GM12878 (cell line): ENCODE measurements at regions not wholly inside any gene's neighbourhood (a gene's known extent, or its start where the extent isn't known, plus 50 kb on each side); places are given as distances from the start of the nearest gene placed in this dataset.

Experiments used
- ATF3 ChIP-seq: IDR thresholded peaks from 2 replicates; pipeline ENCODE4 v1.6.1; 2011; ENCODE audit warnings: low read depth, mild to moderate bottlenecking, low read length, moderate library complexity, borderline replicate concordance; ENCODE audit errors: extremely low read depth
- ATF7 ChIP-seq: fragments of 450-650 bp; IDR thresholded peaks from 2 replicates; pipeline ENCODE4 v1.6.1; 2016; ENCODE audit warnings: low read depth, mild to moderate bottlenecking
- BHLHE40 ChIP-seq, 2 experiments: fragments of 450-650 bp in 1 of 2; IDR thresholded peaks; 2 replicates each; pipeline ENCODE4 v1.6.1; 2011 to 2017; ENCODE audit warnings: low read depth in 2 of 2, borderline replicate concordance in 1 of 2, improper control_type of control experiment in 1 of 2, low read length in 1 of 2, mild to moderate bottlenecking in 1 of 2
- EGR1 ChIP-seq, 2 experiments: IDR thresholded peaks; 1 replicate in 1 of 2; 2 replicates in 1 of 2; pipeline ENCODE4 v1.6.1; 2011 to 2012; ENCODE audit warnings: low read depth in 2 of 2, low read length in 2 of 2, borderline replicate concordance in 1 of 2, mild to moderate bottlenecking in 1 of 2, moderate library complexity in 1 of 2
- EP300 ChIP-seq, 2 experiments: fragments of 150-350 bp in 1 of 2; IDR thresholded peaks; 2 replicates each; pipeline ENCODE4 v1.6.1; 2011 to 2012; ENCODE audit warnings: low read depth in 2 of 2, low read length in 2 of 2, borderline replicate concordance in 1 of 2, improper control_type of control experiment in 1 of 2, inconsistent platforms in 1 of 2; ENCODE audit not compliant: control insufficient read depth in 1 of 2
- HDAC2 ChIP-seq: fragments of 200-600 bp; sonication (generic); IDR thresholded peaks from 2 replicates; pipeline ENCODE4 v1.6.1; 2017
- HDGF ChIP-seq: fragments of 450-650 bp; IDR thresholded peaks from 2 replicates; pipeline ENCODE4 v1.6.1; 2016; ENCODE audit warnings: antibody characterized with exemption
- IKZF1 ChIP-seq: fragments of 450-650 bp; conservative IDR thresholded peaks from 2 replicates; pipeline ENCODE4 v1.6.1; 2017; ENCODE audit warnings: antibody characterized with exemption, mild to moderate bottlenecking
- IKZF2 ChIP-seq, 2 experiments: fragments of 450-650 bp; IDR thresholded peaks; 2 replicates each; pipeline ENCODE4 v1.6.1; 2017; ENCODE audit warnings: mild to moderate bottlenecking in 2 of 2, moderate library complexity in 2 of 2
- KAT2A ChIP-seq: conservative IDR thresholded peaks from 2 replicates; pipeline ENCODE4 v1.6.1; 2011; ENCODE audit warnings: low read depth, low read length; ENCODE audit not compliant: control insufficient read depth
- KDM1A ChIP-seq: fragments of 200-600 bp; sonication (generic); IDR thresholded peaks from 2 replicates; pipeline ENCODE4 v1.6.1; 2016; ENCODE audit warnings: borderline replicate concordance
- MEF2B ChIP-seq: fragments of 450-650 bp; IDR thresholded peaks from 2 replicates; pipeline ENCODE4 v1.6.1; 2018; ENCODE audit warnings: mild to moderate bottlenecking, moderate library complexity; ENCODE audit not compliant: partially characterized antibody, poor library complexity, severe bottlenecking
- NFIC ChIP-seq: IDR thresholded peaks from 2 replicates; pipeline ENCODE4 v1.6.1; 2012; ENCODE audit warnings: low read depth, mild to moderate bottlenecking, inconsistent platforms, low read length, moderate library complexity
- NFXL1 ChIP-seq: fragments of 450-650 bp; IDR thresholded peaks from 2 replicates; pipeline ENCODE4 v1.6.1; 2017; ENCODE audit warnings: antibody characterized with exemption, mild to moderate bottlenecking, borderline replicate concordance
- NFYA ChIP-seq: IDR thresholded peaks from 2 replicates; pipeline ENCODE4 v1.6.1; 2011; ENCODE audit warnings: low read depth, mild to moderate bottlenecking, low read length, improper control_type of control experiment, borderline replicate concordance
- NKRF ChIP-seq: fragments of 450-650 bp; conservative IDR thresholded peaks from 2 replicates; pipeline ENCODE4 v1.6.1; 2017; ENCODE audit warnings: mild to moderate bottlenecking, moderate library complexity
- POLR2AphosphoS5 ChIP-seq: IDR thresholded peaks from 2 replicates; pipeline ENCODE4 v1.6.1; 2011; ENCODE audit warnings: mild to moderate bottlenecking, low read length, inconsistent platforms
- RAD21 ChIP-seq: IDR thresholded peaks from 2 replicates; pipeline ENCODE4 v1.6.1; 2011; ENCODE audit warnings: mild to moderate bottlenecking, low read depth, low read length, moderate library complexity; ENCODE audit not compliant: insufficient read depth
- SREBF1 ChIP-seq: IDR thresholded peaks from 2 replicates; pipeline ENCODE4 v1.6.1; 2012; ENCODE audit warnings: mild to moderate bottlenecking, low read length
- SRF ChIP-seq, 2 experiments: IDR thresholded peaks; 2 replicates each; pipeline ENCODE4 v1.6.1; 2011; ENCODE audit warnings: low read depth in 2 of 2, low read length in 2 of 2, mild to moderate bottlenecking in 1 of 2, moderate library complexity in 1 of 2
- STAT3 ChIP-seq: IDR thresholded peaks from 2 replicates; pipeline ENCODE4 v1.6.1; 2011; ENCODE audit warnings: low read depth, low read length, improper control_type of control experiment
- TBL1XR1 ChIP-seq: IDR thresholded peaks from 2 replicates; pipeline ENCODE4 v1.6.1; 2012; ENCODE audit warnings: low read depth, low read length, improper control_type of control experiment
- ZNF274 ChIP-seq: IDR thresholded peaks from one replicate; pipeline ENCODE4 v1.8.0; 2011; ENCODE audit not compliant: insufficient read length, insufficient read depth
- TF ChIP-seq, protein P1 (sequence below): fragments of 450-650 bp; IDR thresholded peaks from 2 replicates; pipeline ENCODE4 v1.6.1; 2016; ENCODE audit warnings: mild to moderate bottlenecking
- TF ChIP-seq, protein P2 (sequence below): IDR thresholded peaks from 2 replicates; pipeline ENCODE4 v1.6.1; 2011; ENCODE audit warnings: borderline replicate concordance, low read depth, mild to moderate bottlenecking, moderate library complexity, low read length; ENCODE audit not compliant: insufficient read depth, poor library complexity, severe bottlenecking

DNA sequence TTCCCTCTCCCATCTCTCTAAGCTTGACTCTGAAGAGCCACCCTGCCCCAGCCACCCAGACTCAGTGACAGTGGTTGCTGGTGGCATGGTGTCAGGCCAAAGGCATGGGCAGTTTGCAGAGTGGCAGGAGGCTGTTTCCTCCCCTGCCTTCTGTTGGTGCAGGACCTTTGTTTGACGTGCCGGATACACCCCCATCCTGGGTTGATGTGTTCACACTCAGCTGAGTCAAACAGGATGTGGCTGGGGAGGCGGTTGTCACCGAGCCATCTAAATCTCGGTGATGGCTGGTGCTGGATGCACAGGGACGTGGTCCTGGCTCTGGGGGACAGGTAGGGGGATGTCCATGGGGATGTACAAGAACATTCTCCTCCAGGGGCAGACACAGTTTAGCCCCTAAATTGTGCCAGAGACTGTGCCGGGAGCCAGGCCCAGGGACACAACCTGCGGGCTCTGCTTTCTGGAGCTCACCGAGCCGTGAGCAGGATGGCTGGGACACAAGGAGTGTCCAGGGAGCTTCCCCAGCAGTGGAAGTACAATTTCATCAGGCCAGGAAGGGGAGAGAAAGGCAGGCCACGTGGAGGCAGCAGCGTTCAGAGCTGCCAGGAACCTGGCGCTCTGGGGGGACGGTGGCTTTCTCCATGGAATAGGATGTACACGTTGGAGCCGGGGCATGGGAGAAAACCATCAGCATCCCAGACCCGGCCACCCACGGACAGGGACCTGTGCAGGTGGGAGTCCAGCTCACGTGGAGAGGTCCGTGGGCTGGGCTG, 264.2 kb downstream of the SEC14L1 start (continued):
- TF ChIP-seq KAT2A, result no peak
- TF ChIP-seq, protein P1, sequence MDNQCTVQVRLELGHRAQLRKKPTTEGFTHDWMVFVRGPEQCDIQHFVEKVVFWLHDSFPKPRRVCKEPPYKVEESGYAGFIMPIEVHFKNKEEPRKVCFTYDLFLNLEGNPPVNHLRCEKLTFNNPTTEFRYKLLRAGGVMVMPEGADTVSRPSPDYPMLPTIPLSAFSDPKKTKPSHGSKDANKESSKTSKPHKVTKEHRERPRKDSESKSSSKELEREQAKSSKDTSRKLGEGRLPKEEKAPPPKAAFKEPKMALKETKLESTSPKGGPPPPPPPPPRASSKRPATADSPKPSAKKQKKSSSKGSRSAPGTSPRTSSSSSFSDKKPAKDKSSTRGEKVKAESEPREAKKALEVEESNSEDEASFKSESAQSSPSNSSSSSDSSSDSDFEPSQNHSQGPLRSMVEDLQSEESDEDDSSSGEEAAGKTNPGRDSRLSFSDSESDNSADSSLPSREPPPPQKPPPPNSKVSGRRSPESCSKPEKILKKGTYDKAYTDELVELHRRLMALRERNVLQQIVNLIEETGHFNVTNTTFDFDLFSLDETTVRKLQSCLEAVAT, result peak; percentile 69
- no peak for TF ChIP-seq STAT3
- TF ChIP-seq, protein P2, sequence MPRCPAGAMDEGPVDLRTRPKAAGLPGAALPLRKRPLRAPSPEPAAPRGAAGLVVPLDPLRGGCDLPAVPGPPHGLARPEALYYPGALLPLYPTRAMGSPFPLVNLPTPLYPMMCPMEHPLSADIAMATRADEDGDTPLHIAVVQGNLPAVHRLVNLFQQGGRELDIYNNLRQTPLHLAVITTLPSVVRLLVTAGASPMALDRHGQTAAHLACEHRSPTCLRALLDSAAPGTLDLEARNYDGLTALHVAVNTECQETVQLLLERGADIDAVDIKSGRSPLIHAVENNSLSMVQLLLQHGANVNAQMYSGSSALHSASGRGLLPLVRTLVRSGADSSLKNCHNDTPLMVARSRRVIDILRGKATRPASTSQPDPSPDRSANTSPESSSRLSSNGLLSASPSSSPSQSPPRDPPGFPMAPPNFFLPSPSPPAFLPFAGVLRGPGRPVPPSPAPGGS, result no peak
- TF ChIP-seq NFIC, result no peak
- TF ChIP-seq KDM1A, result no peak
- TF ChIP-seq NKRF, result no peak; the same call in 1 of the 2 replicates
- 0 out of 4 replicates have a peak, but pooled peaks of 1 of the 2 experiments have one; percentile 42 for TF ChIP-seq SRF (IDR thresholded peaks at IDR 0.05; ENCODE audit: low read depth in 2 of 2, low read length in 2 of 2)
- peak in 1 of 2 experiments; percentile 59; a peak in 1 of 3 replicates for TF ChIP-seq EGR1 (IDR thresholded peaks at IDR 0.05; ENCODE audit: borderline replicate concordance in 1 of 2, low read depth in 2 of 2, low read length in 2 of 2)
- no peak for TF ChIP-seq HDAC2
- no peak for TF ChIP-seq ZNF274
- no peak for TF ChIP-seq NFYA
- no peak for TF ChIP-seq RAD21
- peak; percentile 33; the same call in 1 of the 2 replicates for TF ChIP-seq POLR2AphosphoS5
- TF ChIP-seq IKZF1, result peak; percentile 82
- TF ChIP-seq IKZF2 (IDR thresholded peaks at IDR 0.05), result peak; percentile 77 to 78
- TF ChIP-seq NFXL1, result no peak
- peak; percentile 27 to 44; a peak in 1 of 4 replicates for TF ChIP-seq EP300 (IDR thresholded peaks at IDR 0.05; ENCODE audit: borderline replicate concordance in 1 of 2, control insufficient read depth in 1 of 2, low read depth in 2 of 2, low read length in 2 of 2)
- TF ChIP-seq SREBF1, result no peak
- TF ChIP-seq ATF3, result no peak
- TF ChIP-seq HDGF, result peak; percentile 94
- TF ChIP-seq TBL1XR1, result no peak; the same call in 1 of the 2 replicates
- peak; percentile 43 for TF ChIP-seq MEF2B
- TF ChIP-seq ATF7, result peak; percentile 70
- TF ChIP-seq BHLHE40 (IDR thresholded peaks at IDR 0.05; ENCODE audit: borderline replicate concordance in 1 of 2, low read depth in 2 of 2, low read length in 1 of 2), result peak; percentile 53 to 65; a peak in 3 of 4 replicates
